Activated T-cell treated with anti-CD3 and anti-CD28 coated beads for 48 hours (primary cell): ENCODE measurements at regions not wholly inside any gene's neighbourhood (a gene's known extent, or its start where the extent isn't known, plus 50 kb on each side); places are given as distances from the start of the nearest gene placed in this dataset.

Experiments used
- DNase-seq: peaks from one replicate; pipeline ENCODE4 v3.0.0-alpha.2; 2020; ENCODE audit warnings: low read depth

GRCh38 chr6:139877828-139878405 lies 503.5 kb upstream of the CITED2 start:
- DNase-seq = no peak

DNA sequence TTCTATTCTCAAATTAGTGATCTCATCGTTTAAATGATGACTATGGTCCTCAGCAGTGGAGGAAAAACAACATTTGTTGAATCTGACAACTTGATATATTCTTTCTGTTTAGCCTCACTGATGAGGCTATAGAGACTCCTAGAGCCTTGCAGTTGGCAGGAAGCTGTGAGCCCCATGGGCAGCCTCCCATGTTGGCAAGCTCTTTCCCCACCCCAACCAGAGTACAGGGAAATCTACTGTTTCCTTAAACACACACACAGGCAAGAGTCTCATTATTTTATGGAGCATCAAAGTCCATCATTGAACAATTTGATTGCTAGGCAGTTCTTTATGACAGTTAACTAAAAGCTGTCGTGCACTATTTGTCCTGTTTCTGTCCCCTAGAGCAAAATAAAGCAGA lies 498.2 kb upstream of the CITED2 start:
- no peak for DNase-seq

- no peak for DNase-seq
These were observed 497.5 kb upstream of the CITED2 start for GRCh38 chr6:139871803-139872510.

DNA sequence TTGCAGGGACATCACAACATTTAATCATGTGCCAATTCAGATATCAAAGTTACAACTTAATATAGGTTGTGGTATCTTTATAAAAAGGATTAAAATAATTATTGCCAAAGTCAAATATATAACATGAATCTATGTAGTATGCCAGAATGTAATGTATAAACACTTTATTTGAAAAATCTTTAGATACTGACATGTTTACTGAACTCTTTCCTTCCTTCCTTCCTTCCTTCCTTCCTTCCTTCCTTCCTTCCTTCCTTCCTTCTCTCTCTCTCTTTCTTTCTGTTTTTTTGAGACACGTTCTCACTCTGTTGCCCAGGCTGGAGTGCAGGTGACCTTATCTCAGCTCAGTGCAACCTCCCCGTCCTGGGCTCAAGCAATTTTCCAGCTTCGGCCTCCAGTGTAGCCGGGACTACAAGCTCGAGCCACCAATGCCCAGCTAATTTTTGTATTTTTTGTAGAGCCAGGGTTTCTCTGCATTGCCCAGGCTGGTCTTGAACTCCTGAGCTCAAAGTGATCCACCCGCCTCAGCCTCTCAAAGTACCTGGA lies 496.8 kb upstream of the CITED2 start:
- no peak for DNase-seq

- DNase-seq = no peak
These were observed 494.1 kb upstream of the CITED2 start for GRCh38 chr6:139868576-139868975.

DNA sequence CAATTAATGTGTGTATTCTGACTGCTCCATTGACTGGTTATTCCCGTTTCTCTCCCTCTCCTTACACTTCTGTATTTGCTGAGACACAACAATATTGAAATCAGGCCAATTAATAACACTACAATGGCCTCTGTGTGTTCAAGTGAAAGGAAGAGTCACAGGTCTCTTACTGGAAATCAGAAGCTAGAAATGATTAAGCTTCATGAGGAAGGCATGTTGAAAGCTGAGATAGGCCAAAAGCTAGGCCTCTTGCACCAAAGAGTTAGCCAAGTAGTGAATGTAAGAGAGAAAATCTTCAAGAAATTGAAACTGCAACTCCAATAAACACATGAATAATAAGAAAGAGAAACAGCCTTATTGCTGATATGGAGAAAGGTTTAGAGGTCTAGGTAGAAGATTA lies 489.5 kb upstream of the CITED2 start:
- DNase-seq = no peak

GRCh38 chr6:139863346-139863745 lies 488.9 kb upstream of the CITED2 start:
- DNase-seq = no peak

GRCh38 chr6:139862311-139862710 lies 487.9 kb upstream of the CITED2 start:
- no peak for DNase-seq

GRCh38 chr6:139860203-139860602 lies 485.8 kb upstream of the CITED2 start:
- no peak for DNase-seq

- DNase-seq = no peak
These were observed 484.0 kb upstream of the CITED2 start for GRCh38 chr6:139858429-139858828.

DNA sequence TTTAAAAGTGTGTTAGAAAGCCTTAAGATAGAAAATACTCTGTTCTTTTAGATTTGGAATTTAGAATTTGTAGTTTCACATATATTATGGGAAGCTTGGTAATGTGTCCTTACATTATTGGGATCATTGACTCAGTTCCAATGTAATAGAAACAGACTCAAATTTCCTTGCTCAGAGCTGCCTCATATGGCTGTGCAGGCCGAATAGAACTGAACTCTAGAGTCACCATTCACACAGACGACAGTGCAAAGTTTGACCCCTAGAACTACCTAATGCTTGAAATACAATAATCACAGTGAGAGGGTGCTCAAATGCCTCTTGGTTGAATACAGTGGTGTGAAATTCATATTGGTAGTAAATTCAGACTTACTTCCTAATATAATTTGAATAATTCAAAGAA lies 482.7 kb upstream of the CITED2 start:
- no peak for DNase-seq

DNA sequence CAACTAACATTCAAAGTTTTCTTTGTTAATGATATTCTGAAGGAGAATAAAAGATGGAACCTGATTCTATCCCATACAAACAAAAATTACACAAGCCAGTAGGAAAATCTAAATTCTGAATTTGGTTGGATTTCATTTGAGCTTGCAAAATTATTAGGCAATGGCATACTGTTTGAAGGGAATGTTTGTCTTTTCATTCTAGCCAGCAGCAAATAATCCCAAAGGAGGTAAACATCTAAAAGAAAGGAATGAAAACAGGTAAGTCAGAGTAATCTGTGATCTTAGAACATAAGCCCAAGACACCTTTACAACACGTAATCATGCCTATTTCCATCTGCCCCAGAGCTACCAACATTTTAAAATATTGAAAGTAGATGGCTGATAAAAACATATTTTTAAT lies 482.1 kb upstream of the CITED2 start:
- DNase-seq = no peak

GRCh38 chr6:139855671-139856311 lies 481.3 kb upstream of the CITED2 start:
- DNase-seq = no peak

- no peak for DNase-seq
These were observed 479.0 kb upstream of the CITED2 start for GRCh38 chr6:139853302-139853992.

- no peak for DNase-seq
These were observed 478.2 kb upstream of the CITED2 start for GRCh38 chr6:139852488-139853140.

- DNase-seq = no peak
These were observed 477.6 kb upstream of the CITED2 start for GRCh38 chr6:139852067-139852466.

DNA sequence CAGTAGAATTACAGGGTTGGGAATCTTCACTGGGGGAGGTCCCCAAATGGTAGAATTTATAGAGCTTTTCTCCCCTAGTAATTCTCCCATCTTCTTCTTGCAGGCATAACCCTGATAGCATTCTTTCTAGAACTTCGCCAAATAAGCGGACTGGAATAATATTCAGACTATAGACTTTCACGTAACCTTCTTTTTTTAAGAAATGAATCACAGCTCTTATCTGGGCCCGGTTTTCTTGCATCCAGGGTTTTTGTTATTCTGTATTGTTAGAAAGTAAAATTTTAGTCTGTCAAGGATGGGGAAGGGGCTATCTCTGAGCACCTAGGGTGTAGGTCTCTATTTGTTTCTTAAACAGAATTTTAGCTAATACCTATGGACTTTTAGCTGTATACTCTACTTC lies 476.8 kb upstream of the CITED2 start:
- no peak for DNase-seq

- no peak for DNase-seq
These were observed 476.1 kb upstream of the CITED2 start for GRCh38 chr6:139850512-139850911.

DNA sequence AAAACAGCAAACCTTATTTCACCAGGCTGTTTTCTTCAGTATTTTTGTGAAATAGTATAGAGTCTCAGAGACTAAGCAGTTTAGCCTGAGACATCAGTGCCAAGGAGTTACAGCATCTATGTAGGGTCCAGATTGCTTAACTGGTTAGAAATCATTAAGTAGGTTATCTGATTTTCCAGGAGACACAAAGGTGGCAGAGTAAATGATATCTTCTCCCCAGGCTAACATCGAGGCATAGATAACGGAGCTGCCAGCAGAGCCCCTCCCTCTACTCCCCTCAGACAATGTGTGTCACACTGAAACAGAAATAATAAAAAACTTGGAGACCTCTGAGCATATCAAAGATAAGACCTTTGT lies 473.0 kb upstream of the CITED2 start:
- no peak for DNase-seq

GRCh38 chr6:139846538-139847456 lies 472.3 kb upstream of the CITED2 start:
- no peak for DNase-seq

- DNase-seq = no peak
These were observed 470.5 kb upstream of the CITED2 start for GRCh38 chr6:139844907-139845306.
